ENCODE measurements at regions not wholly inside any gene's neighbourhood (a gene's known extent, or its start where the extent isn't known, plus 50 kb on each side); places are given as distances from the start of the nearest gene placed in this dataset.

DNA sequence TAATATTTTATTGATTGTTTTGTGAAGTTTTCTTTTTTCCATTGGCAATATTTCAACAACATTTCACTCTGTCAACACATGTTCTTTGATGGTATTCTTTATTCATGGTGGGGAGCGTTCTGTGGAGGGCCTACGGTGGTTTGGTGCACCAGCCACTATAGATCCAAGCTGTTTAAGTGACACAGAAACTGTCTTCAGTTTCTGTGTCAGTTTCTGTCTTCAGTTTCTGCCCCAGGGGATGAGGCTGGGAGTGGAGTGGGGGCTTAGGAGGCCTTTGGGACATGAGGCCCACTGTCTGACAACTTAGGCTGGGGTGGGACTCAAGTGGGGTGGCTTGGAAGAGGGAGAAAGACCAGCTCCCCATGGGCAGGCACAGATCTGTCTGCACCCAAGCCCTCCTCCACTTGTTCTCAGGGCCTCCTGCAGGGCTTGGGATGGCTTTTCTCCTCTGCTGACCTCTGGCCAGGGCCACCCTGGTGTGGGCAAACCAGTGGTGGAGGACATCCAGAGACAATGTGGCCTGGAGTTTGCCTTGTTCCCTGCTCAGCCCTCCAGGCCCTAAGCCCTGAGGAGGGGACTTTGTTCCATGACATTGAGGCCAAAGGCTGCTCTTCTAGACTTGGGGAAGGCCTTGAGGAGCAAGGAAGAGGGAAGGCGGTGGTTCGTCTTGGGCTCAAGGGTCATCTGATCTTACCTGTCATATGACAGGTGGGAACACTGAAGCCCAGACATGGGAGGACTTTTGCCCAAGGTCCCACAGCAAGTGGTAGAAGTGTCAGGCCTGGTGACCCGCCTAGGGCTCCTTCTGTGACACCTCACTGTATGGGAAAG lies 60.3 kb upstream of the SMAD6 start:
- no peaks in the 10 kb centered on the region for H3K9me3 Mint-ChIP-seq
- TF ChIP-seq, protein P1, sequence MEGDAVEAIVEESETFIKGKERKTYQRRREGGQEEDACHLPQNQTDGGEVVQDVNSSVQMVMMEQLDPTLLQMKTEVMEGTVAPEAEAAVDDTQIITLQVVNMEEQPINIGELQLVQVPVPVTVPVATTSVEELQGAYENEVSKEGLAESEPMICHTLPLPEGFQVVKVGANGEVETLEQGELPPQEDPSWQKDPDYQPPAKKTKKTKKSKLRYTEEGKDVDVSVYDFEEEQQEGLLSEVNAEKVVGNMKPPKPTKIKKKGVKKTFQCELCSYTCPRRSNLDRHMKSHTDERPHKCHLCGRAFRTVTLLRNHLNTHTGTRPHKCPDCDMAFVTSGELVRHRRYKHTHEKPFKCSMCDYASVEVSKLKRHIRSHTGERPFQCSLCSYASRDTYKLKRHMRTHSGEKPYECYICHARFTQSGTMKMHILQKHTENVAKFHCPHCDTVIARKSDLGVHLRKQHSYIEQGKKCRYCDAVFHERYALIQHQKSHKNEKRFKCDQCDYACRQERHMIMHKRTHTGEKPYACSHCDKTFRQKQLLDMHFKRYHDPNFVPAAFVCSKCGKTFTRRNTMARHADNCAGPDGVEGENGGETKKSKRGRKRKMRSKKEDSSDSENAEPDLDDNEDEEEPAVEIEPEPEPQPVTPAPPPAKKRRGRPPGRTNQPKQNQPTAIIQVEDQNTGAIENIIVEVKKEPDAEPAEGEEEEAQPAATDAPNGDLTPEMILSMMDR (IDR thresholded peaks at IDR 0.05; ENCODE audit: unreplicated experiment), result no peak
- no peak overlapping the region for H3K4me3 Mint-ChIP-seq
- H3K27ac Mint-ChIP-seq, result peak overlapping the region; percentile 62
- H3K36me3 Mint-ChIP-seq, result no peaks in the 10 kb centered on the region
- DNase-seq (ENCODE audit: low spot score in 2 of 2, unreplicated experiment in 2 of 2), result no peak
- no peaks in the 10 kb centered on the region for H3K27me3 Mint-ChIP-seq (ENCODE audit: low read depth)
- H3K4me1 Mint-ChIP-seq, result peaks cover 32% of the 10 kb centered on the region

DNA sequence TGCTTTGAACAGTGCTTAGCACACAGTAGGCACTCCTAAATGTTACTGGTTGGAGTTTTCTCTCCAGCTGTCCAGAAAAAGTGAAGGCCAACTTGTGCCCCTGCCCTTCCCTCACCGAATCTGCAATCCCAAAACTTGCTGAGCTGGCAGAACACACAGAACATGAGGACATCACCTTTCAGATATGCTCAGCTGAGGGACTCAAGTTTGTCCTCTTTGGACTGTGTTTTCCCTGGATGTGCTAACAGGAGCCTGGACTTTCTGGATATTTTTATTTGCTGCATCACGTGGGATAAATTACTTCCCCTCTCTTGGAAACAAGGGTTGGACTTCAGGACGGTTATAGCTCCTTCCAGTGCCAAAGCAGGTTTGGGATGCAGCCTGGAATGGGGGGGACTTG lies 59.5 kb upstream of the SMAD6 start:
- TF ChIP-seq, protein P1 (IDR thresholded peaks at IDR 0.05; ENCODE audit: unreplicated experiment), result no peak

DNA sequence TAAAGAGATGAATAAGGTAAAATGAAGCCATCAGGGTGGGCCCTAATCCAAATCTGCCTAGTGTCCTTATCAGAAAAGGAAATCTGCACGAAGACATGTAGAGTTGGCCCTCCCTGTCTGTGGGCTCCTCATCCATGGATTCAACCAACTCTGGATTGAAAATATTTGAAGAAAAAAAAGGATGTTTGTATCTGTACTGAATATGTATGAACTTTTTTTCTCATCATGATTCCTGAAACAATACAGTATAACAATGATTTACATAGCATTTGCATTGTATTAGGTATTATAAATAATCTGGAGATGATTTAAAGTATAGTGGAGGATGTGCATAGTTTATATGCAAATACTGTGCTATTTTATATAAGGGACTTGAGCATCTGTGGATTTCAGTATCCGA lies 59.0 kb upstream of the SMAD6 start:
- Mint-ChIP-seq H3K27ac (peak overlapping the region; percentile 51), H3K36me3 (no peaks in the 10 kb centered on the region), H3K4me1 (peaks cover 39% of the 10 kb centered on the region), H3K4me3 (no peak overlapping the region), H3K9me3 (no peaks in the 10 kb centered on the region), H3K27me3 (ENCODE audit: low read depth) (no peaks in the 10 kb centered on the region)
- no peak for DNase-seq (ENCODE audit: low spot score in 2 of 2, unreplicated experiment in 2 of 2)
- TF ChIP-seq, protein P1 (IDR thresholded peaks at IDR 0.05; ENCODE audit: unreplicated experiment), result no peak

More for the DNA sequence above, 59.5 kb upstream of the SMAD6 start:
- Mint-ChIP-seq H3K4me3 (no peak overlapping the region), H3K36me3 (no peaks in the 10 kb centered on the region), H3K27ac (peak overlapping the region; percentile 51), H3K4me1 (peaks cover 35% of the 10 kb centered on the region), H3K27me3 (ENCODE audit: low read depth) (no peaks in the 10 kb centered on the region), H3K9me3 (no peaks in the 10 kb centered on the region)
- no peak for DNase-seq (ENCODE audit: low spot score in 2 of 2, unreplicated experiment in 2 of 2)

DNA sequence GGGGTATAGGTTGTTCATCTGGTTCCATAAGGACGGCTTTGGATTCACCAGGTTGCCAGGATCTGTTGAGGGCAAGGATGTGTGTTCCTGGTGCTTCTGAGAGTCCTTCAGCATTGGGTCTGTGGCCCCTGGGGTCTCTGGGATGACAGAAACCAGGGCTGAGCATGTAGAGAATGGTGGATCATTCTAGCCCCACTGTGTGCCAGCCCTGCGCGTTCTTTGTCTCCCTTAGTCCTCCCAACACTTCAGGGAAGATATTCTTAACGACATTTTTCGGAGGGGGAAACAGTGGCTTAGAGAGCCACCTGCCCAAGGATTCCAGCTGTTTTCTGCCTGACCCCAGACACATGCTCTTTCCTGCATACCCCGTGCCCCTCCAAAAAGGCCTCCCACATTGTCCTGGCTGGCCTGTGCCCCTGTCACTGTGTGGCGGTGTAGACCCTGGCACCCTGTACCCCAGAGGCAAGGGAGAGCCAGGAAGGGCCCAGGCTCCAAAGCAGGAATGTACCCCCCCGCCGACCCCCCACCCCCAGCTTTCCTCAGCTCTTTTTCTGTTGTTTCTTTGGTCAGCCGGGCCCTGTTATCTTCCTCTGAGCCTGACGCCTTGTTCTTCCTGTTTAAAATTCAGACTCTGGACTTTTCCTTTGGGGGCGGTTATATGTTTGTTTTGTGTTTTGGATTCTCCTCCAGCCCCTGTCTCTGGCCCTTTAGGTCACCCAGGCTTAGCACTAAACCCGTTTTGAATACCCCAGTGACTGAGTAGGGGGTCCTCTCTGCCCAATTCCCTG lies 57.8 kb upstream of the SMAD6 start:
- peak overlapping the region; percentile 94 for H3K27ac Mint-ChIP-seq
- peaks cover 46% of the 10 kb centered on the region for H3K4me1 Mint-ChIP-seq
- no peaks in the 10 kb centered on the region for H3K36me3 Mint-ChIP-seq
- no peaks in the 10 kb centered on the region for H3K9me3 Mint-ChIP-seq
- H3K27me3 Mint-ChIP-seq (ENCODE audit: low read depth), result no peaks in the 10 kb centered on the region
- no peak overlapping the region for H3K4me3 Mint-ChIP-seq
- TF ChIP-seq, protein P1 (IDR thresholded peaks at IDR 0.05; ENCODE audit: unreplicated experiment), result no peak
- DNase-seq (ENCODE audit: low spot score in 2 of 2, unreplicated experiment in 2 of 2), result no peak

DNA sequence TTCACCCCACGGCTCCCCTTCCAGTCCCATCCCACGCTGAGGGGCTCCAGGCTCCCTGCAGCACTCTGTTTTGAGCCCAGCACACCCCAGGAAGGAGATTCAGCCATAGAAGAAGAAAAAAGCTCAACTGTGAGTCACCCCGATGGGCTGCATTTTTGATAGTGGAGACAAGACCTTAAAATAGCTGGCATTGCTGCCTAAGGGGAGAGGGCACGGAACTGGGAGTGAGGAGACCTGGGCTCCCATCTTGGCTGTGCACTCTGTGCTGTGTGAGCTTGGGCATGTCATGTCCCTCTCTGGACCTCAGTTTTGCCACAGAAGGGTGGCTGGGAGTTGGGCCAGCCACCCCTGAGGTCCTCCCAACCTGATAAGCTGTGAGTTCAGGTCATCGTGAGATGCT lies 57.2 kb upstream of the SMAD6 start:
- DNase-seq (ENCODE audit: low spot score in 2 of 2, unreplicated experiment in 2 of 2), result no peak
- TF ChIP-seq, protein P1 (IDR thresholded peaks at IDR 0.05; ENCODE audit: unreplicated experiment), result no peak
- no peaks in the 10 kb centered on the region for H3K9me3 Mint-ChIP-seq
- H3K4me1 Mint-ChIP-seq, result peaks cover 49% of the 10 kb centered on the region
- H3K27ac Mint-ChIP-seq, result peak overlapping the region; percentile 94
- H3K36me3 Mint-ChIP-seq, result no peaks in the 10 kb centered on the region
- no peak overlapping the region for H3K4me3 Mint-ChIP-seq
- no peaks in the 10 kb centered on the region for H3K27me3 Mint-ChIP-seq (ENCODE audit: low read depth)

Measured in mesothelial cell of epicardium (in vitro differentiated cells).